Panc1 (cell line): ENCODE measurements at regions not wholly inside any gene's neighbourhood (a gene's known extent, or its start where the extent isn't known, plus 50 kb on each side); places are given as distances from the start of the nearest gene placed in this dataset.

ENCODE experiments used
- POLR2AphosphoS5 ChIP-seq: IDR thresholded peaks from 2 replicates; pipeline ENCODE4 v1.6.1; 2012; ENCODE audit warnings: mild to moderate bottlenecking, low read depth, low read length, moderate library complexity
- REST ChIP-seq, 2 experiments: IDR thresholded peaks; 2 replicates each; pipeline ENCODE4 v1.6.1; 2011 to 2012; ENCODE audit warnings: low read depth in 2 of 2, control low read depth in 1 of 2, low read length in 1 of 2, mild to moderate bottlenecking in 1 of 2, moderate library complexity in 1 of 2; ENCODE audit not compliant: insufficient read depth in 1 of 2
- TCF7L2 ChIP-seq: IDR thresholded peaks from 2 replicates; pipeline ENCODE4 v1.6.1; 2011; ENCODE audit warnings: mild to moderate bottlenecking, low read depth, low read length, inconsistent platforms
- TF ChIP-seq, protein P1 (sequence below): fragments of 450-650 bp; IDR thresholded peaks from 2 replicates; pipeline ENCODE4 v1.5.1; 2017; ENCODE audit warnings: mild to moderate bottlenecking

DNA sequence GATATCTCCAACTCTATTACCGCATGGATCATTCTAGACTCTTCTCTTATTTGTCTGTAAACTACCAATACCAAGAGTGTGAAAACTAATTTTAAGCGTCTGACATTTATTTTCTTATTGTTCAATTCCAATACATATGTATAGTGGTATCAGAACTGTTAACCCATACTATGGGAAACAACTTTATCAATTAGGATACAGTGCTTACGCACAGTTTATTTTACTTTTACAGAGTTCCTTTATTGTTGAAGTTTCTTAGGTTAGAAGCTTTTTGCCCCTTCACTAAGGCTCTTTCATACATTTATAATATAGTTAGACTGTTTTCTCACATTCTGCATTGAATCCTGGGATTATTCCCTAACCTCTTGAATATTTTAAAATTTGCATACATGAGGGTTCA, 198.8 kb upstream of the RGPD4 start:
- TF ChIP-seq, protein P1, sequence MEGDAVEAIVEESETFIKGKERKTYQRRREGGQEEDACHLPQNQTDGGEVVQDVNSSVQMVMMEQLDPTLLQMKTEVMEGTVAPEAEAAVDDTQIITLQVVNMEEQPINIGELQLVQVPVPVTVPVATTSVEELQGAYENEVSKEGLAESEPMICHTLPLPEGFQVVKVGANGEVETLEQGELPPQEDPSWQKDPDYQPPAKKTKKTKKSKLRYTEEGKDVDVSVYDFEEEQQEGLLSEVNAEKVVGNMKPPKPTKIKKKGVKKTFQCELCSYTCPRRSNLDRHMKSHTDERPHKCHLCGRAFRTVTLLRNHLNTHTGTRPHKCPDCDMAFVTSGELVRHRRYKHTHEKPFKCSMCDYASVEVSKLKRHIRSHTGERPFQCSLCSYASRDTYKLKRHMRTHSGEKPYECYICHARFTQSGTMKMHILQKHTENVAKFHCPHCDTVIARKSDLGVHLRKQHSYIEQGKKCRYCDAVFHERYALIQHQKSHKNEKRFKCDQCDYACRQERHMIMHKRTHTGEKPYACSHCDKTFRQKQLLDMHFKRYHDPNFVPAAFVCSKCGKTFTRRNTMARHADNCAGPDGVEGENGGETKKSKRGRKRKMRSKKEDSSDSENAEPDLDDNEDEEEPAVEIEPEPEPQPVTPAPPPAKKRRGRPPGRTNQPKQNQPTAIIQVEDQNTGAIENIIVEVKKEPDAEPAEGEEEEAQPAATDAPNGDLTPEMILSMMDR, result no peak
- TF ChIP-seq POLR2AphosphoS5, result no peak
- TF ChIP-seq REST (IDR thresholded peaks at IDR 0.05; ENCODE audit: insufficient read depth in 1 of 2, low read depth in 2 of 2, low read length in 1 of 2), result no peak
- TF ChIP-seq TCF7L2, result no peak
